HCT116 (cell line): ENCODE measurements at regions not wholly inside any gene's neighbourhood (a gene's known extent, or its start where the extent isn't known, plus 50 kb on each side); places are given as distances from the start of the nearest gene placed in this dataset.

Experiments used
- ATAC-seq: fragments of 200-7000 bp; cut with Tn5 transposase; 2 replicates; pipeline ENCODE4 v1.9.1; 2020; ENCODE audit warnings: mild to moderate bottlenecking, moderate library complexity
- BruUV-seq: library from RNA; stranded (reverse); fragments of 400-500 nt; replicated peaks from 2 replicates; lab custom pipeline; 2021; lab: Mats Ljungman, UMichigan
- CTCF ChIA-PET: fragments of 300-600 bp; sonication (Branson Sonifier 250); formaldehyde crosslinking; loops from one replicate; lab custom pipeline; 2021; ENCODE audit warnings: antibody characterized with exemption; lab: Charles Lee
- POLR2A ChIA-PET: fragments of 300-600, 350-600 bp; sonication (Branson Sonifier 250); formaldehyde crosslinking; loops from one replicate; lab custom pipeline; 2021; ENCODE audit warnings: antibody characterized with exemption; lab: Charles Lee
- RAD21 ChIA-PET, 2 experiments: fragments of 300-600 bp; sonication (Branson Sonifier 250); formaldehyde crosslinking; loops; one replicate each; lab custom pipeline; 2023; ENCODE audit warnings: low total read pairs in 2 of 2; ENCODE audit not compliant: uncharacterized antibody in 2 of 2, unreplicated experiment in 2 of 2, low non-redundant PET in 1 of 2; lab: Charles Lee
- DNase-seq: peaks from one replicate; pipeline ENCODE4 v3.0.0-alpha.2; 2010; ENCODE audit warnings: low read depth, low spot score
- H2AFZ ChIP-seq: fragments of 200-600 bp; shearing (Covaris generic), sonication (generic); 2 replicates; pipeline ENCODE4 v1.6.1; 2017; ENCODE audit warnings: low read depth, mixed run types, mixed read lengths, antibody characterized with exemption, low read length; ENCODE audit not compliant: poor library complexity, severe bottlenecking
- H3K27ac ChIP-seq: 2 replicates; pipeline ENCODE4 v1.5.1; 2012; ENCODE audit warnings: low read depth, low read length
- H3K27me3 ChIP-seq: fragments of 200-600 bp; sonication (generic); 2 replicates; pipeline ENCODE4 v1.6.1; 2016; ENCODE audit warnings: mixed run types, low read length, mixed read lengths; ENCODE audit not compliant: insufficient read depth
- H3K36me3 ChIP-seq, 2 experiments: fragments of 200-500 bp in 1 of 2; fragments of 200-600 bp in 1 of 2; sonication (Bioruptor generic) in 1 of 2; sonication (generic) in 1 of 2; 2 replicates each; pipeline versions ENCODE4 v1.5.1 to v1.6.1; 2014 to 2016; ENCODE audit warnings: low read length in 2 of 2, inconsistent platforms in 1 of 2, mixed read lengths in 1 of 2, mixed run types in 1 of 2; ENCODE audit not compliant: insufficient read depth in 2 of 2, control insufficient read depth in 1 of 2
- H3K4me1 ChIP-seq, 2 experiments: fragments of 200-600 bp in 1 of 2; sonication (generic) in 1 of 2; 2 replicates each; pipeline versions ENCODE4 v1.5.1 to v1.6.1; 2012 to 2017; ENCODE audit warnings: low read length in 2 of 2, inconsistent platforms in 1 of 2, mild to moderate bottlenecking in 1 of 2, mixed read lengths in 1 of 2, mixed run types in 1 of 2, moderate library complexity in 1 of 2; ENCODE audit not compliant: insufficient read depth in 2 of 2, control insufficient read depth in 1 of 2
- H3K4me2 ChIP-seq: fragments of 200-600 bp; sonication (generic); 2 replicates; pipeline ENCODE4 v1.6.1; 2017; ENCODE audit warnings: mixed run types, low read length, mixed read lengths
- H3K4me3 ChIP-seq, 2 experiments: fragments of 200-600 bp in 1 of 2; sonication (generic) in 1 of 2; replicated peaks in 1 of 2; 2 replicates each; pipeline ENCODE4 v1.5.1; 2011 to 2016; ENCODE audit warnings: low read length in 2 of 2, control low read depth in 1 of 2, low read depth in 1 of 2, mild to moderate bottlenecking in 1 of 2, mixed read lengths in 1 of 2, mixed run types in 1 of 2
- H3K79me2 ChIP-seq: fragments of 200-600 bp; sonication (generic); 2 replicates; pipeline ENCODE4 v1.6.1; 2017; ENCODE audit warnings: mild to moderate bottlenecking, mixed run types, low read length, moderate library complexity, mixed read lengths; ENCODE audit not compliant: insufficient read depth
- H3K9ac ChIP-seq: fragments of 200-600 bp; sonication (generic); 2 replicates; pipeline ENCODE4 v1.6.1; 2016; ENCODE audit warnings: low read length, mixed read lengths
- H3K9me2 ChIP-seq: fragments of 200-600 bp; sonication (generic), shearing (Covaris generic); 2 replicates; pipeline ENCODE4 v1.6.1; 2017; ENCODE audit warnings: mixed run types, mild to moderate bottlenecking, moderate library complexity; ENCODE audit not compliant: insufficient read depth
- H3K9me3 ChIP-seq, 2 experiments: fragments of 200-500 bp in 1 of 2; fragments of 200-600 bp in 1 of 2; sonication (Bioruptor generic) in 1 of 2; sonication (generic) in 1 of 2; 2 replicates each; pipeline ENCODE4 v1.6.1; 2014 to 2017; ENCODE audit warnings: low read length in 2 of 2, mixed read lengths in 2 of 2, inconsistent platforms in 1 of 2, low read depth in 1 of 2, mild to moderate bottlenecking in 1 of 2, mixed run types in 1 of 2, moderate library complexity in 1 of 2; ENCODE audit not compliant: control insufficient read depth in 1 of 2, insufficient read depth in 1 of 2
- H4K20me1 ChIP-seq: fragments of 200-600 bp; sonication (generic), shearing (Covaris generic); 2 replicates; pipeline ENCODE4 v1.6.1; 2017; ENCODE audit warnings: mixed run types, mild to moderate bottlenecking, moderate library complexity; ENCODE audit not compliant: insufficient read depth
- CBX3 ChIP-seq: IDR thresholded peaks from 2 replicates; pipeline ENCODE4 v1.6.1; 2012; ENCODE audit warnings: low read depth
- ELF1 ChIP-seq: IDR thresholded peaks from 2 replicates; pipeline ENCODE4 v1.6.1; 2012; ENCODE audit warnings: low read depth, borderline replicate concordance
- intact Hi-C: fragments of 100-400 bp; cut with micrococcal nuclease; formaldehyde crosslinking; loops from 2 replicates; pipeline ENCODE4 v1.10.0; 2022
- TF ChIP-seq, protein P1 (sequence below): IDR thresholded peaks from 2 replicates; pipeline ENCODE4 v1.6.1; 2012; ENCODE audit warnings: low read depth
- TF ChIP-seq, protein P2 (sequence below), 3 experiments: fragments of 200-600 bp in 1 of 3; sonication (generic) in 1 of 3; IDR thresholded peaks in 2 of 3; conservative IDR thresholded peaks in 1 of 3; 2 replicates each; pipeline ENCODE4 v1.5.1; 2012 to 2017; ENCODE audit warnings: low read depth in 2 of 3, low read length in 2 of 3, antibody characterized with exemption in 1 of 3, borderline replicate concordance in 1 of 3, control low read depth in 1 of 3, mild to moderate bottlenecking in 1 of 3, mixed read lengths in 1 of 3, mixed run types in 1 of 3, moderate library complexity in 1 of 3; ENCODE audit not compliant: insufficient read depth in 1 of 3

DNA sequence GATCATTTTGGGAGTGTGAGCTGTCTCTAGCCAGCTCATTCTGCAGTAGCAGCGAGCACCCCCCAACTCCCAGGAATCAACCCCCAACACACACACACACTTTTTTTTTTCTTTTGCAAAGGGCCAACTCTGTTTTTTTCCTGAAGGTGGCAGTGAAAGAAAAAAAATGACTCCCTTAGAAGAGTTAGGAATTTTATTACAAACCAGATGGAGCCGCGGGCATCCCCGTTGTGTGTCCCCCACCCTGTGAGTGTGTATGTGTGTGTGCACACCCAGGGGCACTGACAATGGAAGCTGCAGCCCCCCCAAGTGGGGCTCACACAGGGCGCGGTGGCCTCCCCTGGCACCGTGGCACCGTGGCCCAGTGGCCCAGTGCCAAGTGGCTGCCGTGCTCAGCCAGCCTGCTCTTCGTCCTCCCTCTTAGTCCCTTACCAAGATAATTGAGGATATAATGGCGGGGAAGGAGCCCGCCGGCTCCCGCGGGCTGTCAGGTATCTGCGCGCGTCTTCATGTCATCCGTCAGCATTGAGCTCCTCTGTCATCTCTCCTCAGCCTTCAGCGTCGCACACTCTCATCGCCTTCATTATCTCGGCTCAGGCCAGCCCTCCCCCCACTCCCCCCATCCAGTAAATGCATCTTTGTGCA is 314.1 kb downstream of the ZNF536 start:
- Histone ChIP-seq H3K4me3 (no peak overlapping the region), H3K9ac (no peak overlapping the region), H4K20me1 (no peaks in the 10 kb centered on the region), H2AFZ (no peak overlapping the region), H3K4me1 (no peaks in the 10 kb centered on the region), H3K9me2 (no peaks in the 10 kb centered on the region), H3K27me3 (no peaks in the 10 kb centered on the region), H3K36me3 (no peaks in the 10 kb centered on the region), H3K4me2 (no peak overlapping the region), H3K79me2 (no peaks in the 10 kb centered on the region), H3K9me3 (no peaks in the 10 kb centered on the region), H3K27ac (no peak overlapping the region)
- CTCF ChIA-PET: no interaction called here
- POLR2A ChIA-PET: no interaction called here
- RAD21 ChIA-PET: no interaction called here
- intact Hi-C loops: no loop called here
- DNase-seq: no peak
- no peak for ATAC-seq
- TF ChIP-seq CBX3 (no peak), ELF1 (no peak)
- TF ChIP-seq, protein P1, sequence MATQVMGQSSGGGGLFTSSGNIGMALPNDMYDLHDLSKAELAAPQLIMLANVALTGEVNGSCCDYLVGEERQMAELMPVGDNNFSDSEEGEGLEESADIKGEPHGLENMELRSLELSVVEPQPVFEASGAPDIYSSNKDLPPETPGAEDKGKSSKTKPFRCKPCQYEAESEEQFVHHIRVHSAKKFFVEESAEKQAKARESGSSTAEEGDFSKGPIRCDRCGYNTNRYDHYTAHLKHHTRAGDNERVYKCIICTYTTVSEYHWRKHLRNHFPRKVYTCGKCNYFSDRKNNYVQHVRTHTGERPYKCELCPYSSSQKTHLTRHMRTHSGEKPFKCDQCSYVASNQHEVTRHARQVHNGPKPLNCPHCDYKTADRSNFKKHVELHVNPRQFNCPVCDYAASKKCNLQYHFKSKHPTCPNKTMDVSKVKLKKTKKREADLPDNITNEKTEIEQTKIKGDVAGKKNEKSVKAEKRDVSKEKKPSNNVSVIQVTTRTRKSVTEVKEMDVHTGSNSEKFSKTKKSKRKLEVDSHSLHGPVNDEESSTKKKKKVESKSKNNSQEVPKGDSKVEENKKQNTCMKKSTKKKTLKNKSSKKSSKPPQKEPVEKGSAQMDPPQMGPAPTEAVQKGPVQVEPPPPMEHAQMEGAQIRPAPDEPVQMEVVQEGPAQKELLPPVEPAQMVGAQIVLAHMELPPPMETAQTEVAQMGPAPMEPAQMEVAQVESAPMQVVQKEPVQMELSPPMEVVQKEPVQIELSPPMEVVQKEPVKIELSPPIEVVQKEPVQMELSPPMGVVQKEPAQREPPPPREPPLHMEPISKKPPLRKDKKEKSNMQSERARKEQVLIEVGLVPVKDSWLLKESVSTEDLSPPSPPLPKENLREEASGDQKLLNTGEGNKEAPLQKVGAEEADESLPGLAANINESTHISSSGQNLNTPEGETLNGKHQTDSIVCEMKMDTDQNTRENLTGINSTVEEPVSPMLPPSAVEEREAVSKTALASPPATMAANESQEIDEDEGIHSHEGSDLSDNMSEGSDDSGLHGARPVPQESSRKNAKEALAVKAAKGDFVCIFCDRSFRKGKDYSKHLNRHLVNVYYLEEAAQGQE: no peak
- TF ChIP-seq, protein P2, sequence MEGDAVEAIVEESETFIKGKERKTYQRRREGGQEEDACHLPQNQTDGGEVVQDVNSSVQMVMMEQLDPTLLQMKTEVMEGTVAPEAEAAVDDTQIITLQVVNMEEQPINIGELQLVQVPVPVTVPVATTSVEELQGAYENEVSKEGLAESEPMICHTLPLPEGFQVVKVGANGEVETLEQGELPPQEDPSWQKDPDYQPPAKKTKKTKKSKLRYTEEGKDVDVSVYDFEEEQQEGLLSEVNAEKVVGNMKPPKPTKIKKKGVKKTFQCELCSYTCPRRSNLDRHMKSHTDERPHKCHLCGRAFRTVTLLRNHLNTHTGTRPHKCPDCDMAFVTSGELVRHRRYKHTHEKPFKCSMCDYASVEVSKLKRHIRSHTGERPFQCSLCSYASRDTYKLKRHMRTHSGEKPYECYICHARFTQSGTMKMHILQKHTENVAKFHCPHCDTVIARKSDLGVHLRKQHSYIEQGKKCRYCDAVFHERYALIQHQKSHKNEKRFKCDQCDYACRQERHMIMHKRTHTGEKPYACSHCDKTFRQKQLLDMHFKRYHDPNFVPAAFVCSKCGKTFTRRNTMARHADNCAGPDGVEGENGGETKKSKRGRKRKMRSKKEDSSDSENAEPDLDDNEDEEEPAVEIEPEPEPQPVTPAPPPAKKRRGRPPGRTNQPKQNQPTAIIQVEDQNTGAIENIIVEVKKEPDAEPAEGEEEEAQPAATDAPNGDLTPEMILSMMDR (IDR thresholded peaks at IDR 0.05 in 2 of 3, conservative IDR thresholded peaks at IDR 0.05 in 1 of 3; ENCODE audit: borderline replicate concordance in 1 of 3, insufficient read depth in 1 of 3, low read depth in 2 of 3, low read length in 2 of 3): 0 out of 6 replicates have a peak, but pooled peaks of 1 of the 3 experiments have one; percentile 13
- no TSS peak for BruUV-seq
